ENCODE measurements at regions not wholly inside any gene's neighbourhood (a gene's known extent, or its start where the extent isn't known, plus 50 kb on each side); places are given as distances from the start of the nearest gene placed in this dataset.

- no peaks in the 10 kb centered on the region for H3K4me1 Mint-ChIP-seq
- no peaks in the 10 kb centered on the region for H3K36me3 Mint-ChIP-seq
- H3K9me3 Mint-ChIP-seq = peaks cover 1% of the 10 kb centered on the region
- H3K4me3 Mint-ChIP-seq = no peak overlapping the region
- POLR2A ChIA-PET = no interaction called here
- ATAC-seq (ENCODE audit: low read depth) = no peak
- H3K27me3 Mint-ChIP-seq = no peaks in the 10 kb centered on the region
- DNase-seq = no peak
- no peak overlapping the region for H3K27ac Mint-ChIP-seq
These were observed 335.9 kb downstream of the TMEM114 start for GRCh38 chr16:8254405-8254804.

DNA sequence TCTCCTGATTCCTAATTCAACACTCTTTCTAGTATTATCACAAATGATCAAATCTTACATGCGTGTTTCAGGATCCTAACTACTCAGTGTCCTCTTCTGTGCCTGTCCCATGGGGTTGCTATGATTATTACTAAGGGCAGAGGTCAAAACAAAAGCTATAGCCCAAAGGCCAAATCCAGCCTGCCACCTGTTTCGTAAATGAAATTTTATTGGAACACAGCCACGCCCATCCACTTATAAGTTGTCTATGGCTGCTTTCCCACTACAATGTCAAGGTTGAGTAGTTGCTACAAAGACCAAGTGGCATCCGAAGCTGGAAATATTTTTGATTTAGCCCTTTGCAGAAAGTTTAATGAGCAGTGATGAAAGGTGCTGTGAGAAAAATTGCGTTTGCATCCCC lies 336.6 kb downstream of the TMEM114 start:
- H3K36me3 Mint-ChIP-seq = no peaks in the 10 kb centered on the region
- no peak overlapping the region for H3K27ac Mint-ChIP-seq
- POLR2A ChIA-PET = no interaction called here
- no peaks in the 10 kb centered on the region for H3K27me3 Mint-ChIP-seq
- no peaks in the 10 kb centered on the region for H3K4me1 Mint-ChIP-seq
- DNase-seq = no peak
- no peak overlapping the region for H3K4me3 Mint-ChIP-seq
- no peak for ATAC-seq (ENCODE audit: low read depth)
- H3K9me3 Mint-ChIP-seq = no peaks in the 10 kb centered on the region

GRCh38 chr16:8251727-8252126 lies 338.6 kb downstream of the TMEM114 start:
- DNase-seq = no peak
- POLR2A ChIA-PET = no interaction called here
- Mint-ChIP-seq H3K27ac (no peak overlapping the region), H3K9me3 (no peaks in the 10 kb centered on the region), H3K27me3 (no peaks in the 10 kb centered on the region), H3K36me3 (no peaks in the 10 kb centered on the region), H3K4me3 (no peak overlapping the region), H3K4me1 (no peaks in the 10 kb centered on the region)
- no peak for ATAC-seq (ENCODE audit: low read depth)

- H3K27ac Mint-ChIP-seq = no peak overlapping the region
- H3K4me1 Mint-ChIP-seq = no peaks in the 10 kb centered on the region
- no peaks in the 10 kb centered on the region for H3K36me3 Mint-ChIP-seq
- no peak for ATAC-seq (ENCODE audit: low read depth)
- H3K27me3 Mint-ChIP-seq = no peaks in the 10 kb centered on the region
- H3K4me3 Mint-ChIP-seq = no peak overlapping the region
- no peaks in the 10 kb centered on the region for H3K9me3 Mint-ChIP-seq
- POLR2A ChIA-PET = no interaction called here
- DNase-seq = no peak
These were observed 339.0 kb downstream of the TMEM114 start for GRCh38 chr16:8251298-8251697.

DNA sequence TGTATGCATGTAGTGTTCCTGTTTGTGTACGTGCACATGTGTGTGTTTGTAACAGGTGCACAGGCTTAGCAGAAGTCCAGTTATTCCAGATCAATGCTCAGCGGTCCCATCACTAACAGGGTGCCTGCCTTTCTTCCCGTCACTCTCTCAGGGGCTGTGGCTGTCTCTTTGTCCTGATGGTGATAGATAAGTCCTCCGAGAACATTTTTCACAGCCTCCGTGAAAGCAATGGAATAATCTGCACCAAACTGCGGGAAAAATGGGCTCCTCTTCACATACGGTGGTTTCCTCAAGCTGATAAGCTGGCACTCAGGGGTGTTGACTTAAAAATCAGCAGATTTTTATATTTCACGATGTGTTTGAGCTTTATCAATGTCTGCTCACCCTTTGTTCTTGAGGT lies 342.3 kb downstream of the TMEM114 start:
- H3K27me3 Mint-ChIP-seq = no peaks in the 10 kb centered on the region
- H3K36me3 Mint-ChIP-seq = no peaks in the 10 kb centered on the region
- no peak overlapping the region for H3K4me3 Mint-ChIP-seq
- H3K4me1 Mint-ChIP-seq = no peaks in the 10 kb centered on the region
- DNase-seq = no peak
- POLR2A ChIA-PET = no interaction called here
- H3K27ac Mint-ChIP-seq = no peak overlapping the region
- H3K9me3 Mint-ChIP-seq = no peaks in the 10 kb centered on the region
- ATAC-seq (ENCODE audit: low read depth) = no peak

- no peaks in the 10 kb centered on the region for H3K4me1 Mint-ChIP-seq
- DNase-seq (no peak), ATAC-seq (ENCODE audit: low read depth) (no peak)
- H3K9me3 Mint-ChIP-seq = no peaks in the 10 kb centered on the region
- H3K4me3 Mint-ChIP-seq = no peak overlapping the region
- no peaks in the 10 kb centered on the region for H3K36me3 Mint-ChIP-seq
- no peak overlapping the region for H3K27ac Mint-ChIP-seq
- POLR2A ChIA-PET = no interaction called here
- no peaks in the 10 kb centered on the region for H3K27me3 Mint-ChIP-seq
These were observed 346.3 kb downstream of the TMEM114 start for GRCh38 chr16:8243981-8244380.

DNA sequence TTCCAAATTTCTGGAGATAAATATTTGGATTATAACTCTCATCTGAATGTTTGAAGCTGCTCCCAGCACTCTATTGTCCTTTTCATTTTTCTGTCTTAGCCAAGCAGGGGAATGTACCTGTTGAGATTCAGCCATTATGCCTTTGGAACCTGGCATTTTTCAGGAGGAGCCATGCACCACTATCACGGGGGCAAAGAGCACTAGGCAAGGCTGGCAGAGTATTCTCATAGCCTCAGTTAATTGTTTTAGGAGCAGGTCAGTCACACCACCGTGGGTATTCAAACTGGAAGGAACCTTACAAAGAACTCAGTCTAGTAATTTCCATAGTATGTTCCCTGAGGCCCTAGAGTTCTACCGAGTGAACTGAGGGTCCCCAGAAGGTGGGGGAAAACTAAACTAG lies 348.9 kb downstream of the TMEM114 start:
- Mint-ChIP-seq H3K36me3 (no peaks in the 10 kb centered on the region), H3K9me3 (peaks cover 3% of the 10 kb centered on the region), H3K27ac (no peak overlapping the region), H3K4me3 (no peak overlapping the region), H3K27me3 (no peaks in the 10 kb centered on the region), H3K4me1 (no peaks in the 10 kb centered on the region)
- POLR2A ChIA-PET = no interaction called here
- DNase-seq (no peak), ATAC-seq (ENCODE audit: low read depth) (no peak)

- Mint-ChIP-seq H3K4me3 (no peak overlapping the region), H3K9me3 (peaks cover 3% of the 10 kb centered on the region), H3K27ac (no peak overlapping the region), H3K36me3 (no peaks in the 10 kb centered on the region), H3K4me1 (no peaks in the 10 kb centered on the region), H3K27me3 (no peaks in the 10 kb centered on the region)
- ATAC-seq (ENCODE audit: low read depth) (no peak), DNase-seq (no peak)
- POLR2A ChIA-PET = no interaction called here
These were observed 350.9 kb downstream of the TMEM114 start for GRCh38 chr16:8239443-8239842.

GRCh38 chr16:8237452-8237851 lies 352.9 kb downstream of the TMEM114 start:
- H3K9me3 Mint-ChIP-seq = peaks cover 3% of the 10 kb centered on the region
- ATAC-seq (ENCODE audit: low read depth) = no peak
- no peak overlapping the region for H3K4me3 Mint-ChIP-seq
- H3K27ac Mint-ChIP-seq = no peak overlapping the region
- H3K27me3 Mint-ChIP-seq = no peaks in the 10 kb centered on the region
- POLR2A ChIA-PET = no interaction called here
- no peaks in the 10 kb centered on the region for H3K4me1 Mint-ChIP-seq
- DNase-seq = no peak
- no peaks in the 10 kb centered on the region for H3K36me3 Mint-ChIP-seq

DNA sequence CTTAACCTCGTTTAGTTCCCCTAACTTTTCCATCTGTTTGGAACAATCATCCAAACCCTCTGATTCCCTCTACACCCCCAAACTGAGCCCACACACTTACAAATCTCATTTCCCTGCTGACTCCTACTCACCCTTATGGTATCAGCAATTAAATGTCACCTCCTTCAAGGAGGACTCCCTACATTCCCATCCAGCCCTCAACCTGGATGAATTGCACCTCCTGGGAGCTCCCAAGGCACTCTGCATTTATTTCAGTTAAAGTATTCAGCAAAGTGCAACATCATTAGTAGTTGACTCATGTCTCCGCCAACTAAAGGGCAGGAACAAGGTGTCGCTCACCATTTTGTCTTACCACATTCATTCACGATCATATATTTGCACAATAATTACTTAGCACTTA lies 353.5 kb downstream of the TMEM114 start:
- DNase-seq = no peak
- no peaks in the 10 kb centered on the region for H3K27me3 Mint-ChIP-seq

DNA sequence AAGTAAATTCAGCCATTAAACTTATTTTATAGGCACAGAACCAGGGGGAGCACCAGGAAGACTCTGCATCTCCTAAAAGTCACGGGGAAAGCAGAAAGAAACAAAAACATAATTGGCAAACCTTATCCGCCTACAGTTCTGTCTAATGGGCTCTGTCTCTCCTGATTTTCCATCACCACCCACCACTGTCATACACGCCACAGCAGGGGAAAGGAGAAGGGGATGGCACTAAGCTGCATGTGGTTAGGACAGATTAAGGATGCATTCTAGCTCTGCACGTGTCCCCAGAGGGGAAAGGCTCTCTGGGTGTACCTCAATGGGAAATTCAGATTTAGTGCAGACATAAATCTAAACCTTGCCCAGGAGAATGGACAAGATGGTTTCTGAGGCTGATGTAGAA lies 359.8 kb downstream of the TMEM114 start:
- POLR2A ChIA-PET = no interaction called here

More for the DNA sequence above, 353.5 kb downstream of the TMEM114 start:
- ATAC-seq (ENCODE audit: low read depth) = no peak
- POLR2A ChIA-PET = no interaction called here
- Mint-ChIP-seq H3K36me3 (no peaks in the 10 kb centered on the region), H3K4me3 (no peak overlapping the region), H3K4me1 (no peaks in the 10 kb centered on the region), H3K9me3 (peaks cover 3% of the 10 kb centered on the region), H3K27ac (no peak overlapping the region)

DNA sequence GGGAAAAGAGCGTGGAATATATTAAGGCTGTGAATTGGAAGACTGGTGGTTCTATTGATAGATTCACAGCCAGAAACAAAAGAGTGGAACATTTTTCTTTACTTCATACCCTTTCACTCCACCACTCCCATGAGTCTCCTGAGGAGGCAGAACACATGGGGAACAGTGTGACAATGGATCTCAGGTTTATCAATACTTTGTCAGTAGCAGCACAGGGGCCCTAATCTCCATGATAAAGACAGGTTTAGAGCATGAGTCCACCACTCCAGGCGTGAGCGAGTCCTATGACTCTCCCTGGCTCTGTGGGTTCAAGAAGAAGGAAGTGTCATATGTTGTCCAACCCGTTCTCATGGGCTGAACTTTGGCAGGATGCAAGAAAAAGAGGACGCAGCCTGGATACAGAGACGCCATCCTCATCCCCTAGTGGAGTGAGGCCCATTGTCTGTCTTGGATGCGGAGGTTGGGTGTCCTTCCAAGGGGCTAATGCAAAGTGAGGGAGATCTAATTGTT lies 361.2 kb downstream of the TMEM114 start:
- Mint-ChIP-seq H3K4me3 (no peak overlapping the region), H3K9me3 (peaks cover 7% of the 10 kb centered on the region), H3K36me3 (no peaks in the 10 kb centered on the region), H3K27ac (no peak overlapping the region), H3K4me1 (no peaks in the 10 kb centered on the region), H3K27me3 (no peaks in the 10 kb centered on the region)
- DNase-seq (no peak), ATAC-seq (ENCODE audit: low read depth) (no peak)
- POLR2A ChIA-PET = no interaction called here

More for the DNA sequence above, 359.8 kb downstream of the TMEM114 start:
- Mint-ChIP-seq H3K36me3 (no peaks in the 10 kb centered on the region), H3K27ac (no peak overlapping the region), H3K4me3 (no peak overlapping the region), H3K9me3 (peaks cover 4% of the 10 kb centered on the region), H3K27me3 (no peaks in the 10 kb centered on the region), H3K4me1 (no peaks in the 10 kb centered on the region)
- DNase-seq = no peak
- ATAC-seq (ENCODE audit: low read depth) = no peak

- H3K4me1 Mint-ChIP-seq = no peaks in the 10 kb centered on the region
- ATAC-seq (ENCODE audit: low read depth) = no peak
- H3K27me3 Mint-ChIP-seq = no peaks in the 10 kb centered on the region
- H3K9me3 Mint-ChIP-seq = peaks cover 9% of the 10 kb centered on the region
- no peak for DNase-seq
- no peaks in the 10 kb centered on the region for H3K36me3 Mint-ChIP-seq
- no peak overlapping the region for H3K4me3 Mint-ChIP-seq
- no peak overlapping the region for H3K27ac Mint-ChIP-seq
- POLR2A ChIA-PET = no interaction called here
These were observed 373.1 kb downstream of the TMEM114 start for GRCh38 chr16:8217201-8217600.

- DNase-seq = no peak
These were observed 385.5 kb downstream of the TMEM114 start for GRCh38 chr16:8204769-8205168.

DNA sequence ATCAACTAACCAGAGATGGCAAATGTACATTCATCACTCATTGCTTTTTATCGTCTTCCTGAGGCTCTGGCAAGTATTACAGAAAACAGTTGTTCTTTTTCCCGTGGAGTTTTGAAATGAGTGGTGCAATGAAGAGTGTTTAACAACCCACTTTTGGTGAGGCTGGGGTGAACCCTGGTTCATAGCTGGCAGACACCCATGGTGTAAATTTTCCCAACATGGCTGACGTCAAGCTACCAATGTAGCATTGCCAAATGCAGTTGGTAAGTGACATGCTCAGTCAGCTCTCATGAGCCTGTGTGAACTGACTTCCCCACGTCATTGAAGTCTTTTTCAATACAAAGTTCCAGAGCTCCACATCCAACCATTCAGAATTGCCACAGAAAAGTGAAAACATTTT lies 386.2 kb downstream of the TMEM114 start:
- Mint-ChIP-seq H3K27me3 (no peaks in the 10 kb centered on the region), H3K36me3 (no peaks in the 10 kb centered on the region), H3K4me1 (no peaks in the 10 kb centered on the region), H3K27ac (no peak overlapping the region), H3K9me3 (peaks cover 1% of the 10 kb centered on the region), H3K4me3 (no peak overlapping the region)
- POLR2A ChIA-PET = no interaction called here
- ATAC-seq (ENCODE audit: low read depth) (no peak), DNase-seq (no peak)

More at GRCh38 chr16:8204769-8205168, 385.5 kb downstream of the TMEM114 start:
- POLR2A ChIA-PET = no interaction called here
- H3K27me3 Mint-ChIP-seq = no peaks in the 10 kb centered on the region
- H3K27ac Mint-ChIP-seq = no peak overlapping the region
- no peak for ATAC-seq (ENCODE audit: low read depth)
- H3K9me3 Mint-ChIP-seq = peaks cover 1% of the 10 kb centered on the region
- H3K36me3 Mint-ChIP-seq = no peaks in the 10 kb centered on the region
- H3K4me3 Mint-ChIP-seq = no peak overlapping the region
- H3K4me1 Mint-ChIP-seq = no peaks in the 10 kb centered on the region

All from activated naive CD8-positive, alpha-beta T cell treated with anti-CD3 and anti-CD28 coated beads, Interleukin-2, amount 10 ng/mL, durations not matched to agents 7 days and 5 days (primary cell).